HG03442 (cell line): ENCODE measurements at regions not wholly inside any gene's neighbourhood (a gene's known extent, or its start where the extent isn't known, plus 50 kb on each side); places are given as distances from the start of the nearest gene placed in this dataset.

ENCODE experiments used
- ATAC-seq: cut with Tn5 transposase; IDR thresholded peaks from one replicate; pipeline ENCODE4 v1.9.1; 2021; ENCODE audit warnings: mild to moderate bottlenecking, moderate library complexity; ENCODE audit not compliant: unreplicated experiment

- ATAC-seq = no peak
Measured at GRCh38 chr5:76030343-76030742, 52.8 kb upstream of the SV2C start.

- no peak for ATAC-seq
Measured at GRCh38 chr5:76029739-76030138, 53.4 kb upstream of the SV2C start.

- no peak for ATAC-seq
Measured at GRCh38 chr5:76025790-76026189, 57.4 kb upstream of the SV2C start.

- no peak for ATAC-seq
Measured at GRCh38 chr5:76025069-76025468, 58.1 kb upstream of the SV2C start.

GRCh38 chr5:76022611-76023010, 60.6 kb upstream of the SV2C start:
- ATAC-seq = no peak

GRCh38 chr5:76021936-76022584, 61.1 kb upstream of the SV2C start:
- ATAC-seq = no peak

- ATAC-seq = no peak
Measured at GRCh38 chr5:76016258-76016657, 66.9 kb upstream of the SV2C start.

- no peak for ATAC-seq
Measured at GRCh38 chr5:76014005-76014404, 69.2 kb upstream of the SV2C start.

- ATAC-seq = no peak
Measured at GRCh38 chr5:76007904-76008303, 75.3 kb upstream of the SV2C start.

- ATAC-seq = no peak
Measured at GRCh38 chr5:76000582-76000981, 82.6 kb upstream of the SV2C start.

- ATAC-seq = no peak
Measured at GRCh38 chr5:75993643-75994520, 89.3 kb upstream of the SV2C start.

- ATAC-seq = no peak
Measured at GRCh38 chr5:75993183-75993582, 90.0 kb upstream of the SV2C start.

GRCh38 chr5:75992753-75993152, 90.4 kb upstream of the SV2C start:
- no peak for ATAC-seq

- no peak for ATAC-seq
Measured at GRCh38 chr5:75985077-75985476, 98.1 kb upstream of the SV2C start.

GRCh38 chr5:75975496-75975895, 107.7 kb upstream of the SV2C start:
- no peak for ATAC-seq

GRCh38 chr5:75965292-75965691, 117.9 kb upstream of the SV2C start:
- no peak for ATAC-seq

- peak; percentile 87 for ATAC-seq
Measured at GRCh38 chr5:75964008-75964407, 119.2 kb upstream of the SV2C start.

GRCh38 chr5:75963554-75963953, 119.6 kb upstream of the SV2C start:
- no peak for ATAC-seq

- no peak for ATAC-seq
Measured at GRCh38 chr5:75961818-75962217, 121.4 kb upstream of the SV2C start.

GRCh38 chr5:75960129-75960528, 123.1 kb upstream of the SV2C start:
- no peak for ATAC-seq

GRCh38 chr5:75952963-75953362, 130.2 kb upstream of the SV2C start:
- ATAC-seq = no peak

- ATAC-seq = no peak
Measured at GRCh38 chr5:75952291-75952690, 130.9 kb upstream of the SV2C start.
